GM12864 (cell line): ENCODE measurements at regions not wholly inside any gene's neighbourhood (a gene's known extent, or its start where the extent isn't known, plus 50 kb on each side); places are given as distances from the start of the nearest gene placed in this dataset.

Experiments
- DNase-seq: peaks from one replicate; pipeline ENCODE4 v3.0.0-alpha.2; 2011; ENCODE audit warnings: low read depth
- H3K4me3 ChIP-seq: 2 replicates; pipeline ENCODE4 v1.5.1; 2011; ENCODE audit warnings: mild to moderate bottlenecking, low read depth, low read length, control low read depth
- CTCF ChIP-seq: IDR thresholded peaks from 2 replicates; pipeline ENCODE4 v1.5.1; 2011; ENCODE audit warnings: low read depth, mild to moderate bottlenecking, moderate library complexity, low read length, control low read depth, inconsistent platforms; ENCODE audit errors: missing control alignments

- no peak overlapping the region for H3K4me3 ChIP-seq
- no peak for DNase-seq
- no peak for TF ChIP-seq CTCF
Measured at GRCh38 chr15:69660114-69660513, 207.5 kb downstream of the RPLP1 start.

- DNase-seq = no peak
- no peak for TF ChIP-seq CTCF
- H3K4me3 ChIP-seq = no peak overlapping the region
Measured at GRCh38 chr15:69660658-69661405, 208.2 kb downstream of the RPLP1 start.

GRCh38 chr15:69661446-69661845 lies 208.8 kb downstream of the RPLP1 start:
- no peak overlapping the region for H3K4me3 ChIP-seq
- TF ChIP-seq CTCF = no peak
- DNase-seq = no peak

GRCh38 chr15:69661871-69662644 lies 209.4 kb downstream of the RPLP1 start:
- TF ChIP-seq CTCF = no peak
- DNase-seq = no peak

GRCh38 chr15:69662645-69663000 lies 210.0 kb downstream of the RPLP1 start:
- TF ChIP-seq CTCF = no peak
- no peak for DNase-seq
- H3K4me3 ChIP-seq = no peak overlapping the region

More at GRCh38 chr15:69661871-69662644, 209.4 kb downstream of the RPLP1 start:
- H3K4me3 ChIP-seq = no peak overlapping the region

- no peak overlapping the region for H3K4me3 ChIP-seq
- DNase-seq = no peak
- no peak for TF ChIP-seq CTCF
Measured at GRCh38 chr15:69663441-69663840, 210.8 kb downstream of the RPLP1 start.

GRCh38 chr15:69663982-69664381 lies 211.4 kb downstream of the RPLP1 start:
- DNase-seq = no peak
- H3K4me3 ChIP-seq = no peak overlapping the region
- no peak for TF ChIP-seq CTCF
